ENCODE measurements at regions not wholly inside any gene's neighbourhood (a gene's known extent, or its start where the extent isn't known, plus 50 kb on each side); places are given as distances from the start of the nearest gene placed in this dataset.
A peak's percentile ranks its signal among the peaks of the same experiment; 100 is the strongest.

- H3K4me3 Mint-ChIP-seq: no peak overlapping the region
- H3K27ac Mint-ChIP-seq: no peak overlapping the region
- ATAC-seq: no peak
- H3K27me3 Mint-ChIP-seq: no peaks in the 10 kb centered on the region
- no peaks in the 10 kb centered on the region for H3K9me3 Mint-ChIP-seq
- H3K4me1 Mint-ChIP-seq: no peaks in the 10 kb centered on the region
- H3K36me3 Mint-ChIP-seq: no peaks in the 10 kb centered on the region
These were observed 87.1 kb downstream of the SLIT2 start for GRCh38 chr4:20338841-20339240.

GRCh38 chr4:20341134-20341738 lies 89.5 kb downstream of the SLIT2 start:
- Mint-ChIP-seq H3K4me3 (no peak overlapping the region), H3K27me3 (no peaks in the 10 kb centered on the region), H3K36me3 (no peaks in the 10 kb centered on the region), H3K27ac (no peak overlapping the region), H3K4me1 (no peaks in the 10 kb centered on the region), H3K9me3 (no peaks in the 10 kb centered on the region)
- ATAC-seq: no peak

GRCh38 chr4:20347531-20347930 lies 95.8 kb downstream of the SLIT2 start:
- Mint-ChIP-seq H3K4me3 (no peak overlapping the region), H3K27ac (no peak overlapping the region), H3K4me1 (no peaks in the 10 kb centered on the region), H3K27me3 (no peaks in the 10 kb centered on the region), H3K9me3 (no peaks in the 10 kb centered on the region), H3K36me3 (no peaks in the 10 kb centered on the region)
- ATAC-seq: no peak

GRCh38 chr4:20348411-20348810 lies 96.7 kb downstream of the SLIT2 start:
- no peaks in the 10 kb centered on the region for H3K9me3 Mint-ChIP-seq
- H3K4me1 Mint-ChIP-seq: no peaks in the 10 kb centered on the region
- no peak for ATAC-seq
- H3K36me3 Mint-ChIP-seq: no peaks in the 10 kb centered on the region
- H3K27me3 Mint-ChIP-seq: no peaks in the 10 kb centered on the region
- no peak overlapping the region for H3K4me3 Mint-ChIP-seq
- H3K27ac Mint-ChIP-seq: no peak overlapping the region

GRCh38 chr4:20351360-20352162 lies 99.9 kb downstream of the SLIT2 start:
- H3K4me1 Mint-ChIP-seq: no peaks in the 10 kb centered on the region
- ATAC-seq: no peak
- no peaks in the 10 kb centered on the region for H3K27me3 Mint-ChIP-seq
- H3K36me3 Mint-ChIP-seq: no peaks in the 10 kb centered on the region
- H3K4me3 Mint-ChIP-seq: no peak overlapping the region
- no peaks in the 10 kb centered on the region for H3K9me3 Mint-ChIP-seq
- H3K27ac Mint-ChIP-seq: no peak overlapping the region

- H3K36me3 Mint-ChIP-seq: no peaks in the 10 kb centered on the region
- no peaks in the 10 kb centered on the region for H3K4me1 Mint-ChIP-seq
- ATAC-seq: no peak
- no peak overlapping the region for H3K27ac Mint-ChIP-seq
- H3K9me3 Mint-ChIP-seq: no peaks in the 10 kb centered on the region
- H3K27me3 Mint-ChIP-seq: no peaks in the 10 kb centered on the region
- H3K4me3 Mint-ChIP-seq: no peak overlapping the region
These were observed 100.4 kb downstream of the SLIT2 start for GRCh38 chr4:20352163-20352431.

GRCh38 chr4:20353646-20354045 lies 101.9 kb downstream of the SLIT2 start:
- no peaks in the 10 kb centered on the region for H3K4me1 Mint-ChIP-seq
- no peaks in the 10 kb centered on the region for H3K27me3 Mint-ChIP-seq
- no peak overlapping the region for H3K27ac Mint-ChIP-seq
- H3K4me3 Mint-ChIP-seq: no peak overlapping the region
- no peak for ATAC-seq
- H3K36me3 Mint-ChIP-seq: no peaks in the 10 kb centered on the region
- no peaks in the 10 kb centered on the region for H3K9me3 Mint-ChIP-seq

GRCh38 chr4:20354120-20354519 lies 102.4 kb downstream of the SLIT2 start:
- H3K9me3 Mint-ChIP-seq: peaks cover 3% of the 10 kb centered on the region

GRCh38 chr4:20356565-20356964 lies 104.9 kb downstream of the SLIT2 start:
- no peak for ATAC-seq
- Mint-ChIP-seq H3K9me3 (peaks cover 10% of the 10 kb centered on the region), H3K27me3 (no peaks in the 10 kb centered on the region), H3K4me3 (no peak overlapping the region), H3K36me3 (no peaks in the 10 kb centered on the region), H3K4me1 (peaks cover 11% of the 10 kb centered on the region), H3K27ac (no peak overlapping the region)

More at GRCh38 chr4:20354120-20354519, 102.4 kb downstream of the SLIT2 start:
- Mint-ChIP-seq H3K27me3 (no peaks in the 10 kb centered on the region), H3K4me3 (no peak overlapping the region), H3K27ac (no peak overlapping the region), H3K36me3 (no peaks in the 10 kb centered on the region), H3K4me1 (peaks cover 2% of the 10 kb centered on the region)
- ATAC-seq: no peak

- Mint-ChIP-seq H3K36me3 (no peaks in the 10 kb centered on the region), H3K9me3 (peaks cover 10% of the 10 kb centered on the region), H3K4me1 (peaks cover 11% of the 10 kb centered on the region), H3K4me3 (no peak overlapping the region), H3K27ac (no peak overlapping the region), H3K27me3 (no peaks in the 10 kb centered on the region)
- ATAC-seq: no peak
These were observed 106.4 kb downstream of the SLIT2 start for GRCh38 chr4:20358110-20358509.

- H3K9me3 Mint-ChIP-seq: peaks cover 10% of the 10 kb centered on the region
- H3K4me3 Mint-ChIP-seq: no peak overlapping the region
- no peak overlapping the region for H3K27ac Mint-ChIP-seq
- ATAC-seq: peak; percentile 63
- H3K27me3 Mint-ChIP-seq: no peaks in the 10 kb centered on the region
- no peaks in the 10 kb centered on the region for H3K36me3 Mint-ChIP-seq
- peaks cover 11% of the 10 kb centered on the region for H3K4me1 Mint-ChIP-seq
These were observed 108.0 kb downstream of the SLIT2 start for GRCh38 chr4:20359692-20360091.

- H3K27ac Mint-ChIP-seq: no peak overlapping the region
- no peak for ATAC-seq
- H3K36me3 Mint-ChIP-seq: no peaks in the 10 kb centered on the region
- no peaks in the 10 kb centered on the region for H3K27me3 Mint-ChIP-seq
- H3K9me3 Mint-ChIP-seq: peaks cover 10% of the 10 kb centered on the region
- H3K4me3 Mint-ChIP-seq: no peak overlapping the region
- H3K4me1 Mint-ChIP-seq: peaks cover 11% of the 10 kb centered on the region
These were observed 110.4 kb downstream of the SLIT2 start for GRCh38 chr4:20362148-20362547.

- no peak overlapping the region for H3K27ac Mint-ChIP-seq
- no peak overlapping the region for H3K4me3 Mint-ChIP-seq
- no peaks in the 10 kb centered on the region for H3K27me3 Mint-ChIP-seq
- no peak for ATAC-seq
- peaks cover under 1% of the 10 kb centered on the region for H3K4me1 Mint-ChIP-seq
- no peaks in the 10 kb centered on the region for H3K36me3 Mint-ChIP-seq
- H3K9me3 Mint-ChIP-seq: no peaks in the 10 kb centered on the region
These were observed 113.3 kb downstream of the SLIT2 start for GRCh38 chr4:20364969-20365368.

GRCh38 chr4:20367446-20367845 lies 115.7 kb downstream of the SLIT2 start:
- no peak overlapping the region for H3K27ac Mint-ChIP-seq
- no peak for ATAC-seq
- no peaks in the 10 kb centered on the region for H3K4me1 Mint-ChIP-seq
- H3K4me3 Mint-ChIP-seq: no peak overlapping the region
- H3K27me3 Mint-ChIP-seq: no peaks in the 10 kb centered on the region
- H3K9me3 Mint-ChIP-seq: peaks cover 3% of the 10 kb centered on the region
- H3K36me3 Mint-ChIP-seq: no peaks in the 10 kb centered on the region

- Mint-ChIP-seq H3K4me1 (no peaks in the 10 kb centered on the region), H3K27ac (no peak overlapping the region), H3K4me3 (no peak overlapping the region), H3K36me3 (no peaks in the 10 kb centered on the region), H3K9me3 (peaks cover 3% of the 10 kb centered on the region), H3K27me3 (no peaks in the 10 kb centered on the region)
- no peak for ATAC-seq
These were observed 117.2 kb downstream of the SLIT2 start for GRCh38 chr4:20368926-20369325.

GRCh38 chr4:20370274-20370673 lies 118.6 kb downstream of the SLIT2 start:
- Mint-ChIP-seq H3K4me1 (no peaks in the 10 kb centered on the region), H3K4me3 (no peak overlapping the region), H3K27ac (no peak overlapping the region), H3K27me3 (no peaks in the 10 kb centered on the region), H3K9me3 (peaks cover 3% of the 10 kb centered on the region), H3K36me3 (no peaks in the 10 kb centered on the region)
- ATAC-seq: no peak

Measured in stimulated activated memory B cell treated with anti-CD40 and anti-IgM and Interleukin-4, amounts not matched to agents 10 μg/mL and 1 μg/mL and 100 μg/mL, for 72 hours (primary cell).